SK-N-SH treated with all-trans-retinoic acid at 6 μM for 48 hours (cell line): ENCODE measurements at regions not wholly inside any gene's neighbourhood (a gene's known extent, or its start where the extent isn't known, plus 50 kb on each side); places are given as distances from the start of the nearest gene placed in this dataset.

Experiments used
- CSDC2 ChIP-seq: fragments of 250-450 bp; sonication (Bioruptor Pico); IDR thresholded peaks from 2 replicates; pipeline ENCODE4 v1.5.0; 2020; ENCODE audit warnings: mild to moderate bottlenecking, moderate library complexity
- CSRNP3 ChIP-seq: fragments of 250-450 bp; sonication (Bioruptor Pico); IDR thresholded peaks from 2 replicates; pipeline ENCODE4 v1.5.1; 2021; ENCODE audit warnings: mild to moderate bottlenecking, moderate library complexity
- PATZ1 ChIP-seq: fragments of 250-450 bp; sonication (Bioruptor Pico); IDR thresholded peaks from 2 replicates; pipeline ENCODE4 v1.8.0; 2020; ENCODE audit warnings: mild to moderate bottlenecking, moderate library complexity, borderline replicate concordance
- POU6F1 ChIP-seq: fragments of 250-450 bp; sonication (Bioruptor Pico); IDR thresholded peaks from 2 replicates; pipeline ENCODE4 v1.8.0; 2021; ENCODE audit warnings: low read depth, mild to moderate bottlenecking, moderate library complexity, borderline replicate concordance
- TSHZ2 ChIP-seq: fragments of 250-450 bp; sonication (Bioruptor Pico); IDR thresholded peaks from 2 replicates; pipeline ENCODE4 v1.5.0; 2020; ENCODE audit warnings: mild to moderate bottlenecking, moderate library complexity
- ZFP30 ChIP-seq: fragments of 450-650 bp; formaldehyde crosslinking; IDR thresholded peaks from 2 replicates; pipeline ENCODE4 v1.5.0; 2022; ENCODE audit warnings: mild to moderate bottlenecking, moderate library complexity
- ZNF70 ChIP-seq: fragments of 450-650 bp; formaldehyde crosslinking; IDR thresholded peaks from 2 replicates; pipeline ENCODE4 v1.5.0; 2020; ENCODE audit warnings: mild to moderate bottlenecking, moderate library complexity

- no peak for TF ChIP-seq CSDC2 (CRISPR knock-in tag)
- no peak for TF ChIP-seq ZFP30
- no peak for TF ChIP-seq TSHZ2 (CRISPR knock-in tag)
- no peak for TF ChIP-seq ZNF70
- TF ChIP-seq PATZ1: no peak
- TF ChIP-seq CSRNP3: no peak
- no peak for TF ChIP-seq POU6F1 (CRISPR knock-in tag)
Measured at GRCh38 chr4:108247387-108248049, 78.8 kb upstream of the LEF1 start.
